Right lobe of liver (tissue), 6 donors: ENCODE measurements at regions not wholly inside any gene's neighbourhood (a gene's known extent, or its start where the extent isn't known, plus 50 kb on each side); places are given as distances from the start of the nearest gene placed in this dataset.

Experiments
- ATAC-seq, 4 donors: fragments of 200-7000 bp; cut with Tn5 transposase; one replicate each; pipeline ENCODE4 v1.9.1; 2020; ENCODE audit warnings: mild to moderate bottlenecking in 4 of 4, moderate library complexity in 4 of 4
- DNase-seq, 3 donors: peaks; one replicate each; pipeline ENCODE4 v3.0.0-alpha.2; 2020
- H3K27ac ChIP-seq, 3 donors: fragments of 200-600 bp; one replicate each; pipeline ENCODE4 v1.8.0; 2022
- H3K27me3 ChIP-seq, 2 donors: fragments of 200-600 bp; one replicate each; pipeline ENCODE4 v1.8.0; 2022
- H3K36me3 ChIP-seq, 4 donors: fragments of 200-600 bp; sonication (generic) in 1 of 4; one replicate each; pipeline versions ENCODE4 v1.5.1 to v1.8.0; 2017 to 2022; ENCODE audit warnings: control low read depth in 1 of 4
- H3K4me1 ChIP-seq, 4 donors: fragments of 200-600 bp; sonication (generic) in 1 of 4; one replicate each; pipeline versions ENCODE4 v1.5.1 to v1.8.0; 2017 to 2022; ENCODE audit warnings: control low read depth in 1 of 4
- H3K4me3 ChIP-seq, 3 donors: fragments of 200-600 bp; one replicate each; pipeline ENCODE4 v1.8.0; 2022
- H3K9me3 ChIP-seq, 4 donors: fragments of 200-600 bp; sonication (generic) in 1 of 4; one replicate each; pipeline versions ENCODE4 v1.5.1 to v1.8.0; 2017 to 2022; ENCODE audit warnings: control low read depth in 1 of 4
- POLR2A ChIP-seq: fragments of 450-650 bp; IDR thresholded peaks from one replicate; pipeline ENCODE4 v1.6.1; 2017; ENCODE audit warnings: antibody characterized with exemption, mild to moderate bottlenecking
- WGBS: methylation state at CpG from one replicate; pipeline ENCODE4 v1.1.6; 2018; ENCODE audit warnings: low coverage, low lambda C conversion rate; ENCODE audit not compliant: insufficient coverage; ENCODE audit errors: missing lambda C conversion rate; 5-methylcytosine and 5-hydroxymethylcytosine counted together
- intact Hi-C, 2 donors: fragments of 100-400 bp; cut with DNase I; formaldehyde crosslinking; loops; one replicate each; pipeline versions ENCODE4 v1.11.2 to v1.14.1; 2022
- TF ChIP-seq, protein P1 (sequence below), 4 donors: fragments of 200-600 bp in 3 of 4; fragments of 450-650 bp in 1 of 4; IDR thresholded peaks; one replicate each; pipeline versions ENCODE4 v1.5.1 to v1.8.0; 2016 to 2022; ENCODE audit warnings: antibody characterized with exemption in 4 of 4, mild to moderate bottlenecking in 2 of 4
- donor health status: DM: no; HTN: yes; CAD: no.
- donor health status: DM: no; HTN: no; CAD: no.
- donor health status: DM: no; HTN: no; CAD: no.
- donor health status: DM: no; HTN: yes; CAD: no.
- donor health status: DM: no; HTN: yes; CAD: no.

DNA sequence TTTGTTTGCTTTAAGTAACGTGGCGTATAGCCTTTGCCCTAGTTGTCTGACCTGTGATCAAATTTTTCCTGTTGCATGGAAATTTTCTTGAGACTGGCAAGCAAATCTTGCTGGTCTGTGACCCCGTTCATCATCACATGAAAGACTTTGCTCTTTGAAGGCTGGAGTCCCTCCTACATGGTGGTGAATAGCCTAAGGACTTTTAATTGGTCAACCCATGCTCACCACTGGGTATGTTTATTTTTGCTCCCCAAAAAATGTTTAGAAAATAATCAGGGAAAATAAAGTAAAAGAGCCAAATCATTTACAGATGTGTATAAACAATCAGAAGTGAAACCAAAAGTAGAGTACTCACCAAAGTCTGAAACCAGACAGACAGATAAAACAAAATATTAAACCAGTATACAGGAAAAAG is 1075.3 kb upstream of the ALCAM start:
- DNase-seq (no peak), ATAC-seq (peak; percentile 79 to 85 (median 82))
- H3K4me3 ChIP-seq: peak overlapping the region; percentile 4 to 32 (median 31)
- TF ChIP-seq, protein P1, sequence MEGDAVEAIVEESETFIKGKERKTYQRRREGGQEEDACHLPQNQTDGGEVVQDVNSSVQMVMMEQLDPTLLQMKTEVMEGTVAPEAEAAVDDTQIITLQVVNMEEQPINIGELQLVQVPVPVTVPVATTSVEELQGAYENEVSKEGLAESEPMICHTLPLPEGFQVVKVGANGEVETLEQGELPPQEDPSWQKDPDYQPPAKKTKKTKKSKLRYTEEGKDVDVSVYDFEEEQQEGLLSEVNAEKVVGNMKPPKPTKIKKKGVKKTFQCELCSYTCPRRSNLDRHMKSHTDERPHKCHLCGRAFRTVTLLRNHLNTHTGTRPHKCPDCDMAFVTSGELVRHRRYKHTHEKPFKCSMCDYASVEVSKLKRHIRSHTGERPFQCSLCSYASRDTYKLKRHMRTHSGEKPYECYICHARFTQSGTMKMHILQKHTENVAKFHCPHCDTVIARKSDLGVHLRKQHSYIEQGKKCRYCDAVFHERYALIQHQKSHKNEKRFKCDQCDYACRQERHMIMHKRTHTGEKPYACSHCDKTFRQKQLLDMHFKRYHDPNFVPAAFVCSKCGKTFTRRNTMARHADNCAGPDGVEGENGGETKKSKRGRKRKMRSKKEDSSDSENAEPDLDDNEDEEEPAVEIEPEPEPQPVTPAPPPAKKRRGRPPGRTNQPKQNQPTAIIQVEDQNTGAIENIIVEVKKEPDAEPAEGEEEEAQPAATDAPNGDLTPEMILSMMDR (IDR thresholded peaks at IDR 0.05): no peak
- no peak for TF ChIP-seq POLR2A
- intact Hi-C loops: no loop called here
- peaks cover 0 to 6% (median 0%) of the 10 kb centered on the region in 4 donors for H3K4me1 ChIP-seq
- no peaks in the 10 kb centered on the region for H3K9me3 ChIP-seq
- WGBS: 13% methylated on average over 3 of the region's 3 CpGs
- no peaks in the 10 kb centered on the region for H3K36me3 ChIP-seq
- no peaks in the 10 kb centered on the region for H3K27me3 ChIP-seq
- H3K27ac ChIP-seq: peak overlapping the region; percentile 1 to 58 (median 33)

DNA sequence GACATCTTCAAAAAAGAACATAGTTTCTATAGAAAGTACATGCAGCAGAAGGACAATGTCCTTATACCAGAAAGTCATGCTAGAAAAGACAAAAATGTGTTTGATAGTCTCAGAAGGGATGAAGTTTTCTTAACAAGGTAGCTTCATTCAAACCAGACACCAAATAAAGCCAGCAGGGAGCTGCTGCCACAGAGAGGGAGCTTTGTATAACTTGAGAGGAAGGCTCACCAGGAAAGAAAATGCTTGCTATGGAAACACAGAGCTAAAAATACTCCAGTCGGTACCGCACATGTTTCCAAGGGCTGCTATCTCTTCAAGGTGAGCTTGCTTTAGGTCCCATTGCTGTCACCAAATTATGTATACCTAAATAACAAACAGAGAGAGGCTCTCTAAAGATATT is 1074.8 kb upstream of the ALCAM start:
- WGBS: 9% methylated on average over 2 of the region's 2 CpGs
- ATAC-seq (peak; percentile 67 to 73 (median 69)), DNase-seq (no peak)
- no peaks in the 10 kb centered on the region for H3K9me3 ChIP-seq
- H3K4me3 ChIP-seq: peak overlapping the region; percentile 4 to 32 (median 31)
- H3K4me1 ChIP-seq: peaks cover 0 to 6% (median 0%) of the 10 kb centered on the region in 4 donors
- intact Hi-C loops: no loop called here
- TF ChIP-seq, protein P1 (IDR thresholded peaks at IDR 0.05): no peak
- no peak for TF ChIP-seq POLR2A
- H3K27ac ChIP-seq: peak overlapping the region; percentile 1 to 58 (median 33)
- no peaks in the 10 kb centered on the region for H3K36me3 ChIP-seq
- no peaks in the 10 kb centered on the region for H3K27me3 ChIP-seq

DNA sequence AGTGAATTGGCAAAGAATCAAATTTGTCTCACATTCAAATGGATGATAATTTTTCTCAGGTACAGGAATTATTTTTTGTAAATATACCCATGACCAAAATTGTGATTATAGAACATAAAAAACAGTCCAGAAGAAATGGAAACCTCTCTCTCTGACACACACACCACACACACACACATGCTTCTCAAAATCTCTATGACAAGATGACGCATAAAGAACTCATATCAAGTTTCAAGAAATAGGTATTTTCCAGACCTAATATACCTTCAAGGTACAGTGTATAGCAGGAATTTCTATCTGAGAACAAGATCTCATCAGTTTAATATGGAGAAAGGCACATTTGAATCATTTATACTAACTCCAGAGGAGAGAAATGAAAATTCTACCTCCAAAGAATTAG is 1069.1 kb upstream of the ALCAM start:
- no peak for DNase-seq
- Histone ChIP-seq H3K36me3 (no peaks in the 10 kb centered on the region), H3K27me3 (no peaks in the 10 kb centered on the region), H3K27ac (no peak overlapping the region), H3K9me3 (no peaks in the 10 kb centered on the region), H3K4me3 (no peak overlapping the region), H3K4me1 (no peaks in the 10 kb centered on the region)
- TF ChIP-seq, protein P1 (IDR thresholded peaks at IDR 0.05): no peak
- TF ChIP-seq POLR2A: no peak
- intact Hi-C loops: no loop called here
- no peak for ATAC-seq
- 100% methylated on average over 1 of the region's 1 CpG for WGBS

DNA sequence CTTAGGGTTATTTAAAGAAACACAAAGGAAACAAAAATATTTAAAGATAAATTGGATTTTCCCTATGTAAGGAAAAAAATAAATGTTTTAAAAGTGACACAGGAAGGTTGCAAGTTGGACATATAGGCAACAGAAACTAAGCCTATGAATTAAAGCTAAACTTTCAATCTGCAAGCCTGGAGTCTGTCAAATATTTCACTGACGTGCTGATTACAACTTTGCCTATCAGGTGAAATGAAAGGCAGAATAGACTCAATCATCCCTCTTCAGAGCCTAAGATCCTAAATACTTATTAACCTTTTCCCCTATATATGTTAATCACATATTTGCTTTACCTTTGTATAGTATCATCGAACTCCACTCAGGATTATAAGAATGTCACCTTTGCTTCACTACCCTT is 1068.0 kb upstream of the ALCAM start:
- Histone ChIP-seq H3K4me3 (no peak overlapping the region), H3K27me3 (no peaks in the 10 kb centered on the region)
- no peak for ATAC-seq

More for the DNA sequence above, 1068.0 kb upstream of the ALCAM start:
- WGBS: 33% methylated on average over 2 of the region's 2 CpGs
- no peaks in the 10 kb centered on the region for H3K9me3 ChIP-seq
- intact Hi-C loops: no loop called here
- DNase-seq: no peak
- TF ChIP-seq POLR2A: no peak
- TF ChIP-seq, protein P1 (IDR thresholded peaks at IDR 0.05): no peak
- no peaks in the 10 kb centered on the region for H3K36me3 ChIP-seq
- H3K4me1 ChIP-seq: no peaks in the 10 kb centered on the region
- no peak overlapping the region for H3K27ac ChIP-seq
